H1 (cell line): ENCODE measurements at regions not wholly inside any gene's neighbourhood (a gene's known extent, or its start where the extent isn't known, plus 50 kb on each side); places are given as distances from the start of the nearest gene placed in this dataset.

Experiments used
- CTCF ChIA-PET: fragments of 300-600 bp; sonication (Branson Sonifier 250); formaldehyde crosslinking; loops from one replicate; lab custom pipeline; 2021; ENCODE audit not compliant: partially characterized antibody; lab: Charles Lee
- POLR2A ChIA-PET: fragments of 300-600 bp; sonication (Branson Sonifier 250); formaldehyde crosslinking; loops from one replicate; lab custom pipeline; 2021; ENCODE audit warnings: inconsistent platforms; ENCODE audit not compliant: partially characterized antibody; lab: Charles Lee
- DNase-seq, 2 experiments: peaks; one replicate each; pipeline versions ENCODE4 v3.0.0 to v3.0.0-alpha.2; 2010 to 2022; ENCODE audit warnings: low spot score in 2 of 2, low read depth in 1 of 2, mixed read lengths in 1 of 2
- FAIRE-seq: peaks from 2 replicates; lab custom pipeline; 2011; peaks lifted over from hg19 to GRCh38; lab: Jason Lieb, UNC
- H2AFZ ChIP-seq: 2 replicates; pipeline ENCODE4 v1.8.1; 2012; ENCODE audit warnings: low read length, inconsistent platforms
- H2AK5ac ChIP-seq: 2 replicates; pipeline ENCODE4 v1.6.1; 2013; ENCODE audit warnings: low read depth, low read length
- H2BK120ac ChIP-seq: replicated peaks from 2 replicates; pipeline ENCODE3; 2013; ENCODE audit warnings: low read depth, low read length, inconsistent platforms
- H2BK12ac ChIP-seq: 2 replicates; pipeline ENCODE4 v1.6.1; 2013; ENCODE audit warnings: low read depth, low read length
- H2BK15ac ChIP-seq: 2 replicates; pipeline ENCODE4 v1.6.1; 2013; ENCODE audit warnings: low read length
- H2BK20ac ChIP-seq: 2 replicates; pipeline ENCODE4 v1.6.1; 2013; ENCODE audit warnings: low read length
- H2BK5ac ChIP-seq: 2 replicates; pipeline ENCODE4 v1.6.1; 2013; ENCODE audit warnings: low read depth, low read length
- H3K14ac ChIP-seq: 2 replicates; pipeline ENCODE4 v1.6.1; 2013; ENCODE audit warnings: inconsistent platforms; ENCODE audit not compliant: insufficient read length
- H3K18ac ChIP-seq: 2 replicates; pipeline ENCODE4 v1.6.1; 2013; ENCODE audit warnings: low read length; ENCODE audit errors: extremely low read depth
- H3K23ac ChIP-seq: 2 replicates; pipeline ENCODE4 v1.6.1; 2013; ENCODE audit warnings: inconsistent platforms; ENCODE audit not compliant: insufficient read length
- H3K23me2 ChIP-seq: 2 replicates; pipeline ENCODE4 v1.6.1; 2013; ENCODE audit warnings: low read depth, low read length
- H3K27ac ChIP-seq: 2 replicates; pipeline ENCODE4 v1.6.1; 2011; ENCODE audit warnings: low read depth, low read length, inconsistent platforms
- H3K27me3 ChIP-seq, 4 experiments: replicated peaks in 1 of 4; 1 replicate in 1 of 4; 2 replicates in 3 of 4; pipeline versions ENCODE4 v1.6.1 to v1.8.1; 2011 to 2013; ENCODE audit warnings: low read length in 3 of 4, mild to moderate bottlenecking in 3 of 4, inconsistent platforms in 2 of 4, mixed read lengths in 2 of 4, moderate library complexity in 1 of 4; ENCODE audit not compliant: control insufficient read depth in 3 of 4, insufficient read depth in 3 of 4; ENCODE audit errors: extremely low read depth in 1 of 4
- H3K36me3 ChIP-seq, 4 experiments: 2 replicates each; pipeline versions ENCODE4 v1.6.1 to v1.8.1; 2011 to 2013; ENCODE audit warnings: mild to moderate bottlenecking in 4 of 4, low read length in 3 of 4, moderate library complexity in 2 of 4, control low read depth in 1 of 4, inconsistent platforms in 1 of 4; ENCODE audit not compliant: insufficient read depth in 4 of 4, control insufficient read depth in 2 of 4
- H3K4ac ChIP-seq: replicated peaks from 2 replicates; pipeline ENCODE3; 2013; ENCODE audit warnings: low read length, low read depth, mixed read lengths, inconsistent platforms; ENCODE audit not compliant: insufficient read length
- H3K4me1 ChIP-seq, 4 experiments: replicated peaks in 1 of 4; 1 replicate in 1 of 4; 2 replicates in 3 of 4; pipeline versions ENCODE4 v1.6.1 to v1.8.1; 2011 to 2013; ENCODE audit warnings: low read length in 3 of 4, inconsistent platforms in 2 of 4, mixed read lengths in 1 of 4; ENCODE audit not compliant: insufficient read depth in 4 of 4, control insufficient read depth in 3 of 4
- H3K4me2 ChIP-seq, 2 experiments: 2 replicates each; pipeline versions ENCODE4 v1.6.1 to v1.8.1; 2011 to 2013; ENCODE audit warnings: low read depth in 2 of 2, low read length in 2 of 2, control low read depth in 1 of 2, inconsistent platforms in 1 of 2, mild to moderate bottlenecking in 1 of 2; ENCODE audit not compliant: insufficient read depth in 1 of 2
- H3K4me3 ChIP-seq, 4 experiments: fragments of 200-600, 300-600 bp in 1 of 4; sonication (generic), shearing (Covaris generic), sonication (Bioruptor Twin) in 1 of 4; 2 replicates each; pipeline versions ENCODE4 v1.5.1 to v1.8.1; 2011 to 2016; ENCODE audit warnings: low read length in 4 of 4, low read depth in 3 of 4, control low read depth in 2 of 4, inconsistent platforms in 2 of 4, mild to moderate bottlenecking in 2 of 4, mixed read lengths in 1 of 4, moderate library complexity in 1 of 4; ENCODE audit not compliant: insufficient read depth in 2 of 4; ENCODE audit errors: extremely low read depth in 1 of 4
- H3K56ac ChIP-seq: replicated peaks from 2 replicates; pipeline ENCODE3; 2013; ENCODE audit warnings: low read depth, mild to moderate bottlenecking, mixed read lengths, low read length, inconsistent platforms; ENCODE audit not compliant: insufficient read length
- H3K79me1 ChIP-seq: 2 replicates; pipeline ENCODE4 v1.6.1; 2013; ENCODE audit warnings: low read depth, low read length, control low read depth
- H3K79me2 ChIP-seq, 2 experiments: 2 replicates each; pipeline versions ENCODE4 v1.6.1 to v1.8.1; 2012 to 2013; ENCODE audit warnings: low read length in 2 of 2, mild to moderate bottlenecking in 2 of 2, inconsistent platforms in 1 of 2; ENCODE audit not compliant: insufficient read depth in 2 of 2, control insufficient read depth in 1 of 2
- H3K9ac ChIP-seq, 4 experiments: replicated peaks in 1 of 4; 1 replicate in 1 of 4; 2 replicates in 3 of 4; pipeline versions ENCODE4 v1.6.1 to v1.8.1; 2011 to 2013; ENCODE audit warnings: low read depth in 3 of 4, low read length in 3 of 4, control low read depth in 2 of 4, mild to moderate bottlenecking in 2 of 4, moderate library complexity in 2 of 4, inconsistent platforms in 1 of 4; ENCODE audit errors: extremely low read depth in 1 of 4
- H3K9me3 ChIP-seq, 2 experiments: 2 replicates each; pipeline versions ENCODE4 v1.6.1 to v1.8.1; 2012 to 2013; ENCODE audit warnings: mild to moderate bottlenecking in 2 of 2, moderate library complexity in 2 of 2, control low read depth in 1 of 2, inconsistent platforms in 1 of 2, low read depth in 1 of 2, low read length in 1 of 2, mixed read lengths in 1 of 2; ENCODE audit not compliant: insufficient read depth in 2 of 2
- H4K20me1 ChIP-seq, 2 experiments: replicated peaks in 1 of 2; 2 replicates each; pipeline versions ENCODE3 to v1.8.1; 2011 to 2013; ENCODE audit warnings: inconsistent platforms in 2 of 2, low read length in 2 of 2, mild to moderate bottlenecking in 1 of 2; ENCODE audit not compliant: insufficient read depth in 2 of 2, control insufficient read depth in 1 of 2
- H4K5ac ChIP-seq: 2 replicates; pipeline ENCODE4 v1.6.1; 2013; ENCODE audit warnings: low read length, low read depth, mixed read lengths, inconsistent platforms; ENCODE audit not compliant: insufficient read length
- H4K8ac ChIP-seq: 2 replicates; pipeline ENCODE4 v1.8.0; 2013; ENCODE audit warnings: mild to moderate bottlenecking, moderate library complexity, low read length, inconsistent platforms; ENCODE audit not compliant: insufficient read depth; ENCODE audit errors: extremely low read depth
- H4K91ac ChIP-seq: replicated peaks from 2 replicates; pipeline ENCODE3; 2013; ENCODE audit warnings: low read length, mixed read lengths, inconsistent platforms; ENCODE audit not compliant: insufficient read length
- CBX8 ChIP-seq: fragments of 300-800, 300-1000 bp; sonication (generic); IDR thresholded peaks from 2 replicates; pipeline ENCODE4 v1.7.1; 2016; ENCODE audit warnings: low read depth, low read length, borderline replicate concordance
- JUND ChIP-seq: IDR thresholded peaks from 2 replicates; pipeline ENCODE4 v1.6.1; 2011; ENCODE audit warnings: mild to moderate bottlenecking, improper control_type of control experiment, low read length
- SIN3A ChIP-seq, 2 experiments: IDR thresholded peaks in 1 of 2; conservative IDR thresholded peaks in 1 of 2; 2 replicates each; pipeline ENCODE4 v1.6.1; 2011 to 2012; ENCODE audit warnings: low read length in 2 of 2, improper control_type of control experiment in 1 of 2, low read depth in 1 of 2, mild to moderate bottlenecking in 1 of 2
- SP2 ChIP-seq: IDR thresholded peaks from 2 replicates; pipeline ENCODE4 v1.6.1; 2012; ENCODE audit warnings: mild to moderate bottlenecking, low read length, inconsistent platforms
- TAF1 ChIP-seq: IDR thresholded peaks from 2 replicates; pipeline ENCODE4 v1.6.1; 2011; ENCODE audit warnings: mild to moderate bottlenecking, low read depth, low read length
- TCF12 ChIP-seq: IDR thresholded peaks from 2 replicates; pipeline ENCODE4 v1.6.1; 2011; ENCODE audit warnings: low read depth, mild to moderate bottlenecking, low read length
- WGBS, 2 experiments: shearing (Covaris generic) in 1 of 2; methylation state at CpG; one replicate each; pipeline versions ENCODE4 v1.1.6 to v1.1.7; 2013 to 2015; ENCODE audit warnings: low lambda C conversion rate in 2 of 2, mixed read lengths in 2 of 2, inconsistent platforms in 1 of 2, low coverage in 1 of 2, missing lambda C conversion rate in 1 of 2; ENCODE audit not compliant: insufficient replicate concordance in 2 of 2, insufficient coverage in 1 of 2, insufficient read length in 1 of 2; ENCODE audit errors: extremely low coverage in 1 of 2, missing lambda C conversion rate in 1 of 2; 5-methylcytosine and 5-hydroxymethylcytosine counted together

DNA sequence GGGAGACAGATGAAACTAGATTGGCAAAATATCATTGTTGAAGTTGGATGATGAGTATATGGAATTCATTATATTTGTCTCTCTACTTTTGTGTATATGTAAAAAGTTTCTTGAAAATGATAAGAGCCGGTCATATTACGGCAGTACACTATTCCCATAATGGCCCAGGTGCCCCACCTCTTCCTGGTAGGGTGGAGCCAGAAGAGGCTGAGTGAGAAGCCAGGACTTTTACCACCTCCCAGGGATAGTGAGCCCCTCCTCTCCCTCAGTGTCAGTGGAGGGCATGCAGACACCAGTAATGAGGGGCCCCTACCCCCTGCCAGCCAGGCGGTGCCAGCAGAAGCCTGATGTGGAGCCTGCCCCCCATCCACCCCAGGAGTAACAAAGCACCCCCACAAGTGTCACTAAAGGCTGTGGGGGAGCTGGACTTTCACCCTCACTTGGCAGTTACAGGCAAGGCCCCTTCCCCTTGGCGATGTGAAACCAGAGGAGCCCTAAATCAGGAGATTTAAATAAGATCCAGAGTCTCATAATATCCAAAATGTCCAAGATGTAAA is 198.9 kb upstream of the RBBP8 start:
- H2BK5ac ChIP-seq = no peak overlapping the region
- no peak overlapping the region for H4K8ac ChIP-seq
- H3K56ac ChIP-seq = no peak overlapping the region
- H4K20me1 ChIP-seq = no peaks in the 10 kb centered on the region
- H3K27ac ChIP-seq = no peak overlapping the region
- TF ChIP-seq JUND = no peak
- TF ChIP-seq CBX8 = no peak
- no peak for TF ChIP-seq SIN3A (conservative IDR thresholded peaks at IDR 0.05 in 1 of 2, IDR thresholded peaks at IDR 0.05 in 1 of 2; ENCODE audit: low read depth in 1 of 2, low read length in 2 of 2)
- no peak for TF ChIP-seq TAF1
- TF ChIP-seq TCF12 = no peak
- no peak for TF ChIP-seq SP2
- H2BK15ac ChIP-seq = no peak overlapping the region
- H3K4me2 ChIP-seq = no peak overlapping the region
- no peak overlapping the region for H2BK120ac ChIP-seq
- H2BK12ac ChIP-seq = no peak overlapping the region
- CTCF ChIA-PET = no interaction called here
- H2BK20ac ChIP-seq = no peak overlapping the region
- no peak overlapping the region for H2AFZ ChIP-seq
- no peak overlapping the region for H3K14ac ChIP-seq
- no peaks in the 10 kb centered on the region for H3K27me3 ChIP-seq
- no peaks in the 10 kb centered on the region for H3K79me1 ChIP-seq
- no peak overlapping the region for H2AK5ac ChIP-seq
- no peak overlapping the region for H3K4ac ChIP-seq
- no peaks in the 10 kb centered on the region for H3K23me2 ChIP-seq
- no peak overlapping the region for H3K23ac ChIP-seq
- FAIRE-seq (no peak), DNase-seq (no peak)
- WGBS, 2 experiments = 61% methylated on average over 4 of the region's 4 CpGs; no CpG with 5 or more reads in 1 of the 2 experiments
- no peaks in the 10 kb centered on the region for H3K36me3 ChIP-seq
- no peak overlapping the region for H3K4me3 ChIP-seq
- H4K5ac ChIP-seq = no peak overlapping the region
- no peaks in the 10 kb centered on the region for H3K79me2 ChIP-seq
- peaks cover 0 to 3% (median 0%) of the 10 kb centered on the region in 4 experiments; a peak in 1 of 7 replicates for H3K4me1 ChIP-seq
- H3K18ac ChIP-seq = no peak overlapping the region
- H3K9me3 ChIP-seq = no peaks in the 10 kb centered on the region
- POLR2A ChIA-PET = no interaction called here
- H3K9ac ChIP-seq = no peak overlapping the region
- no peak overlapping the region for H4K91ac ChIP-seq
